ENCODE measurements at regions not wholly inside any gene's neighbourhood (a gene's known extent, or its start where the extent isn't known, plus 50 kb on each side); places are given as distances from the start of the nearest gene placed in this dataset.
"Not testable (repeated sequence)": the region's sequence is repeated elsewhere in the genome, so short reads cannot be mapped to it uniquely, and the experiment has no call there.

DNA sequence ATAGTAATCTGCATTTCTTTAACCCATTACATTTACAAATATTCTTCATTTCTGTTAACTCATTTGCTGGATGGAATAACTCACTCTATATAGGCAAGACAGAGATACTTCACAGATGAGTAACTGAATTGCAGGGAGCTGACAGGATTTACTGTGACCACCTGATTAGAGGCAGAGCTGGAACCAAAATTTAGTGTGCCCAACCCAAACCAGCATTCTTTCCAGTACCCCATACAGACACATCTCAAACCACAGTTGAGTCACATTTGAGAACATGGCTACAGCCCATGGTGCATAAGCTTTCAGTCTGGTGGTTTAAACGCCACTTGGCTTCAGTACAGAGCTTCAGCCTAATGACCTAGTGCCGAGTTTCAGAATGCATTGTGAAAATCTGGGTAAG lies 138.4 kb upstream of the TENT5A start:
- no peaks in the 10 kb centered on the region for H3K27me3 ChIP-seq
- TF ChIP-seq EP300 (IDR thresholded peaks at IDR 0.05) (no peak), POLR2A (IDR thresholded peaks at IDR 0.05) (no peak), CTCF (IDR thresholded peaks at IDR 0.05) (no peak)
- intact Hi-C loops (cut with DNase I): loop anchor here in 1 of 4 donors (5.0 kb wide), 1 partner anchor 139 kb away; the partner anchor contains the start of gene TENT5A
- DNase-seq: no peak
- no peak overlapping the region for H3K27ac ChIP-seq
- H3K4me1 ChIP-seq (ENCODE audit: insufficient read depth): peaks cover 8% of the 10 kb centered on the region
- H3K9me3 ChIP-seq: no peaks in the 10 kb centered on the region
- H3K36me3 ChIP-seq: no peaks in the 10 kb centered on the region
- 88 to 92% (median 91%) methylated on average over 2 of the region's 2 CpGs for WGBS, 3 donors
- no peak overlapping the region for H3K4me3 ChIP-seq

DNA sequence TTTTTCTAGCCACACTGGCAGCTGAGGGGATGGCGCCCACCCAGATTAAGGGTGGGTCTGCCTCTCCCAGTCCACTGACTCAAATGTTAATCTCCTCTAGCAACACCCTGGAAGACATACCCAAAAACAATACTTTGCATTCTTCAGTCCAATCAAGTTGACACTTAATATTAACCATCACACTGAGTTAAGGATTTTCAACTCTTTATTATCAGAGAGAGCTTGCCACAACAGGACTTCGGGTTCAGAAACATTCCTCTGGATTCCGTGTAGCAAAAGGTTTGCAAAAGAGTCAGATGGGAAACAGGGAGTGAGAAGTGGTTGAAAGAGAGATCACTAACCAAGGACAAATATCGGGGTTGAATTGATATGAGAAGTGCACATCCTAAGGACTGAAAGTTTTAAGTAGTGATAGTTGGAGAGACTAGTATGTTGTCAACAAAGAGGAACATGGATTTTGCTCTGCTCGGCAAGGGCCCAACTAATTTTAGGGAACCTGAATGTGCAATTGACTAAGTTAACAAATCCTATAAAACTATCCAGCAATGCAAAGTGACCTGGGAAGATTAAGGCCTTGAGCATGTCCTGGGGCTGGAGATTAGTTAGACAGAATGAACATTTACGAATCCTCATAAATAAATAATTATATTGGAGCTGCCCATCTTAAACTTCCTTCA lies 137.0 kb upstream of the TENT5A start:
- DNase-seq: no peak
- H3K27me3 ChIP-seq: no peaks in the 10 kb centered on the region
- 45 to 59% (median 56%) methylated on average over 6 of the region's 6 CpGs for WGBS, 3 donors
- intact Hi-C loops (cut with DNase I): loop anchor here in 2 of 4 donors (5.0 to 10.0 kb wide), 2 partner anchors 125 to 137 kb away; partner anchors contain the start of gene TENT5A (in 1 of the 2)
- peaks cover 1% of the 10 kb centered on the region for H3K4me1 ChIP-seq (ENCODE audit: insufficient read depth)
- TF ChIP-seq POLR2A (IDR thresholded peaks at IDR 0.05) (no peak), CTCF (IDR thresholded peaks at IDR 0.05) (no peak), EP300 (IDR thresholded peaks at IDR 0.05) (no peak)
- no peaks in the 10 kb centered on the region for H3K36me3 ChIP-seq
- no peak overlapping the region for H3K4me3 ChIP-seq
- no peaks in the 10 kb centered on the region for H3K9me3 ChIP-seq
- H3K27ac ChIP-seq: no peak overlapping the region

- intact Hi-C loops (cut with DNase I): loop anchor here in 1 of 4 donors (10.0 kb wide), 1 partner anchor 122 kb away; no protein-coding TSS in a partner anchor
- not testable (repeated sequence) for H3K9me3 ChIP-seq; H3K4me3 ChIP-seq; H3K4me1 ChIP-seq (ENCODE audit: insufficient read depth); DNase-seq; H3K27me3 ChIP-seq; H3K27ac ChIP-seq; H3K36me3 ChIP-seq
- 91 to 97% (median 95%) methylated on average over 1 of the region's 1 CpG for WGBS, 3 donors
Observed at GRCh38 chr6:81886909-81887308, 134.4 kb upstream of the TENT5A start.

DNA sequence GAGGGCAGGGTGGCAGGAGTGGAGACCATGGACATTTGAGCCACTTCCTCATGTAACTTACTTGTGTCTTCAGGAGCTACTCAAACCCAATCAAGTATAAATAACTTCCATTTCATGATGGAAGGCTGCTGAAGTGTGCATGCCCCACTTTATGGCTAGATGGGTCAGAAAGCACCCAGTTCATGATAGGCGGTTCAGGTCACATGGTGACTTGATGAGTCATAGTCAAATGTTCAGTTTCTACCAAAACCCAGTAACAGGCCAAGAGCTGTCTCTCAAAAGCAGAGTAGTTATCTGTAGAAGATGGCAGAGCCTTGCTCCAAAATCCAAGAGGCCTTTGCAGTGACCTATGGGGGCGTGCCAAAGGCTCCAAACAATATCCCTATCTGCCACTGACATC lies 133.7 kb upstream of the TENT5A start:
- Histone ChIP-seq H3K27me3 (no peaks in the 10 kb centered on the region), H3K4me1 (ENCODE audit: insufficient read depth) (no peaks in the 10 kb centered on the region), H3K36me3 (no peaks in the 10 kb centered on the region), H3K9me3 (no peaks in the 10 kb centered on the region), H3K4me3 (no peak overlapping the region), H3K27ac (no peak overlapping the region)
- intact Hi-C loops (cut with DNase I): loop anchor here in 1 of 4 donors (10.0 kb wide), 1 partner anchor 121 kb away; no protein-coding TSS in a partner anchor
- WGBS, 3 donors: 92 to 100% (median 93%) methylated on average over 2 of the region's 2 CpGs
- TF ChIP-seq POLR2A (IDR thresholded peaks at IDR 0.05) (no peak), EP300 (IDR thresholded peaks at IDR 0.05) (no peak)
- DNase-seq: no peak

DNA sequence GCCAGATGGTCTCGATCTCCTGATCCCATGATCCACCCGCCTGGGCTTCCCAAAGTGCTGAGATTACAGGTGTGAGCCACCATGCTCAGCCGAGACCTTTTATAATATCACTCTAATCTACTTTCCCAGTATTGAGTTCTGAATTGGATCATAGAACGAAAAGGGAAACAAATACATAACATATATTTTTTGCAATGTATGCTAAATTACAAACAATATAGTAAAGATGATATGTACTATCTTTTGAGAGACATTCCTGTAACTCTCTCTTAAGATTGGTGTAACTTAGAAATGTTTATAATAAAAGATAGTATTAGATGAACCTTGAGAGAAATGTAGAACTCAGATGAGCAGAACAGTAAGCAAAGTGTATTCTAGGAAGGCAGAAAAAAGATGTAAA lies 129.2 kb upstream of the TENT5A start:
- Histone ChIP-seq H3K27ac (no peak overlapping the region), H3K27me3 (no peaks in the 10 kb centered on the region), H3K9me3 (no peaks in the 10 kb centered on the region), H3K4me1 (ENCODE audit: insufficient read depth) (no peaks in the 10 kb centered on the region), H3K36me3 (no peaks in the 10 kb centered on the region), H3K4me3 (no peak overlapping the region)
- WGBS, 3 donors: 92 to 97% (median 94%) methylated on average over 4 of the region's 4 CpGs
- no peak for DNase-seq
- intact Hi-C loops (cut with DNase I): loop anchor here in 1 of 4 donors (10.0 kb wide), 1 partner anchor 117 kb away; no protein-coding TSS in a partner anchor
- TF ChIP-seq CTCF (IDR thresholded peaks at IDR 0.05) (no peak), POLR2A (IDR thresholded peaks at IDR 0.05) (no peak), EP300 (IDR thresholded peaks at IDR 0.05) (no peak)
